CD14-positive monocyte (primary cell): ENCODE measurements at regions not wholly inside any gene's neighbourhood (a gene's known extent, or its start where the extent isn't known, plus 50 kb on each side); places are given as distances from the start of the nearest gene placed in this dataset.

Experiments used
- DNase-seq, 3 donors: peaks; one replicate each; pipeline ENCODE4 v3.0.0-alpha.2; 2011 to 2022
- H2AFZ ChIP-seq: 2 replicates; pipeline ENCODE4 v1.6.0; 2012; ENCODE audit warnings: mild to moderate bottlenecking, low read depth, low read length, inconsistent platforms; ENCODE audit not compliant: insufficient read depth, poor library complexity, severe bottlenecking
- H3K27ac ChIP-seq, 2 donors: 1 replicate in 1 of 2; 2 replicates in 1 of 2; pipeline ENCODE4 v1.5.1; 2012 to 2013; ENCODE audit warnings: low read length in 2 of 2, control low read depth in 1 of 2, inconsistent platforms in 1 of 2, low read depth in 1 of 2, mild to moderate bottlenecking in 1 of 2
- H3K27me3 ChIP-seq, 2 donors: one replicate each; pipeline versions ENCODE4 v1.6.0 to v1.6.1; 2011 to 2013; ENCODE audit warnings: low read length in 2 of 2; ENCODE audit not compliant: control insufficient read depth in 2 of 2, insufficient read depth in 2 of 2
- H3K36me3 ChIP-seq, 2 donors: replicated peaks in 1 of 2; 1 replicate in 1 of 2; 2 replicates in 1 of 2; pipeline versions ENCODE4 v1.5.1 to v1.6.1; 2012 to 2013; ENCODE audit warnings: low read length in 2 of 2, control low read depth in 1 of 2, inconsistent platforms in 1 of 2, mild to moderate bottlenecking in 1 of 2; ENCODE audit not compliant: insufficient read depth in 2 of 2, control insufficient read depth in 1 of 2
- H3K4me1 ChIP-seq, 2 donors: 1 replicate in 1 of 2; 2 replicates in 1 of 2; pipeline versions ENCODE4 v1.5.1 to v1.6.1; 2012 to 2013; ENCODE audit warnings: low read length in 2 of 2, control low read depth in 1 of 2, inconsistent platforms in 1 of 2, mild to moderate bottlenecking in 1 of 2, moderate library complexity in 1 of 2; ENCODE audit not compliant: insufficient read depth in 2 of 2, control insufficient read depth in 1 of 2
- H3K4me2 ChIP-seq: replicated peaks from 2 replicates; pipeline ENCODE3; 2012; ENCODE audit warnings: low read length, moderate library complexity, mild to moderate bottlenecking; ENCODE audit not compliant: poor library complexity, severe bottlenecking; ENCODE audit errors: extremely low read depth
- H3K4me3 ChIP-seq, 3 experiments: fragments of 200-600 bp in 1 of 3; sonication (generic) in 1 of 3; replicated peaks in 1 of 3; 1 replicate in 2 of 3; 2 replicates in 1 of 3; pipeline ENCODE4 v1.5.1; 2011 to 2013; ENCODE audit warnings: low read length in 3 of 3, mild to moderate bottlenecking in 3 of 3, control low read depth in 2 of 3, low read depth in 2 of 3, inconsistent platforms in 1 of 3, moderate library complexity in 1 of 3
- H3K79me2 ChIP-seq: 2 replicates; pipeline ENCODE4 v1.6.0; 2012; ENCODE audit warnings: mild to moderate bottlenecking, control low read depth, inconsistent platforms, low read length, moderate library complexity; ENCODE audit not compliant: insufficient read depth
- H3K9ac ChIP-seq: 2 replicates; pipeline ENCODE4 v1.6.0; 2017; ENCODE audit warnings: low read length, mild to moderate bottlenecking; ENCODE audit not compliant: insufficient read depth, poor library complexity, severe bottlenecking
- H3K9me3 ChIP-seq, 2 donors: replicated peaks in 1 of 2; 1 replicate in 1 of 2; 2 replicates in 1 of 2; pipeline versions ENCODE4 v1.5.1 to v1.6.1; 2012 to 2013; ENCODE audit warnings: low read length in 2 of 2, control low read depth in 1 of 2; ENCODE audit not compliant: control insufficient read depth in 1 of 2, insufficient read depth in 1 of 2
- H4K20me1 ChIP-seq: 2 replicates; pipeline ENCODE4 v1.6.0; 2012; ENCODE audit warnings: mild to moderate bottlenecking, low read length, control low read depth, moderate library complexity; ENCODE audit not compliant: insufficient read depth
- H3K27ac Mint-ChIP-seq, 7 donors: one replicate each; pipeline ENCODE4 v1.8.0; 2020; ENCODE audit warnings: mild to moderate bottlenecking in 7 of 7, mixed read lengths in 7 of 7, moderate library complexity in 6 of 7, inconsistent platforms in 2 of 7
- H3K27me3 Mint-ChIP-seq, 3 donors: one replicate each; pipeline ENCODE4 v1.8.0; 2021 to 2022; ENCODE audit warnings: low read depth in 3 of 3, mild to moderate bottlenecking in 3 of 3, mixed read lengths in 3 of 3, moderate library complexity in 3 of 3, inconsistent platforms in 1 of 3
- H3K36me3 Mint-ChIP-seq, 2 donors: one replicate each; pipeline ENCODE4 v1.8.0; 2020; ENCODE audit warnings: mixed read lengths in 2 of 2, inconsistent platforms in 1 of 2, mild to moderate bottlenecking in 1 of 2
- H3K4me1 Mint-ChIP-seq: one replicate; pipeline ENCODE4 v1.8.0; 2020; ENCODE audit warnings: mild to moderate bottlenecking, mixed read lengths
- H3K4me3 Mint-ChIP-seq, 2 donors: one replicate each; pipeline ENCODE4 v1.8.0; 2020; ENCODE audit warnings: mild to moderate bottlenecking in 2 of 2, mixed read lengths in 2 of 2, moderate library complexity in 1 of 2
- H3K9me3 Mint-ChIP-seq, 7 donors: one replicate each; pipeline ENCODE4 v1.8.0; 2020 to 2022; ENCODE audit warnings: mixed read lengths in 7 of 7, mild to moderate bottlenecking in 6 of 7, moderate library complexity in 6 of 7, inconsistent platforms in 2 of 7
- CTCF ChIP-seq: fragments of 200-600 bp; IDR thresholded peaks from one replicate; pipeline ENCODE4 v1.8.0; 2022; ENCODE audit warnings: antibody characterized with exemption, mild to moderate bottlenecking
- WGBS: methylation state at CpG from one replicate; pipeline ENCODE4 v1.1.5; 2013; ENCODE audit warnings: missing lambda C conversion rate; ENCODE audit not compliant: insufficient coverage; 5-methylcytosine and 5-hydroxymethylcytosine counted together
- intact Hi-C, 2 donors: fragments of 100-400 bp; cut with micrococcal nuclease; formaldehyde crosslinking; loops; one replicate each; pipeline versions ENCODE4 v1.15.0 to v1.15.1; 2023

GRCh38 chr21:16193496-16194094, 463.8 kb downstream of the USP25 start:
- peak overlapping the region; percentile 20 to 76 for H3K4me3 Mint-ChIP-seq
- no peak for TF ChIP-seq CTCF
- peak overlapping the region; percentile 53 to 88 (median 84) for H3K27ac Mint-ChIP-seq
- peaks cover 0 to 2% (median 0%) of the 10 kb centered on the region in 7 donors for H3K9me3 Mint-ChIP-seq
- peak overlapping the region in 1 of 3 experiments; percentile 43 for H3K4me3 ChIP-seq
- H3K36me3 ChIP-seq, result no peaks in the 10 kb centered on the region
- peak overlapping the region; percentile 11 for H3K9ac ChIP-seq
- no peaks in the 10 kb centered on the region for H4K20me1 ChIP-seq
- WGBS, result no CpG with 5 or more reads among the region's 2 CpGs
- H3K4me1 Mint-ChIP-seq, result peaks cover 41% of the 10 kb centered on the region
- H3K36me3 Mint-ChIP-seq, result no peaks in the 10 kb centered on the region
- H3K27me3 ChIP-seq, result no peaks in the 10 kb centered on the region
- H3K9me3 ChIP-seq, result no peaks in the 10 kb centered on the region
- no peak for DNase-seq
- intact Hi-C loops, result no loop called here
- peak overlapping the region in 1 of 2 donors; percentile 24 for H3K27ac ChIP-seq
- H3K27me3 Mint-ChIP-seq, result peaks cover 0 to 2% (median 1%) of the 10 kb centered on the region in 3 donors
- peaks cover 28 to 48% of the 10 kb centered on the region in 2 donors for H3K4me1 ChIP-seq
- H3K4me2 ChIP-seq, result peak overlapping the region; percentile 75
- H2AFZ ChIP-seq, result peak overlapping the region; percentile 25
- no peaks in the 10 kb centered on the region for H3K79me2 ChIP-seq

DNA sequence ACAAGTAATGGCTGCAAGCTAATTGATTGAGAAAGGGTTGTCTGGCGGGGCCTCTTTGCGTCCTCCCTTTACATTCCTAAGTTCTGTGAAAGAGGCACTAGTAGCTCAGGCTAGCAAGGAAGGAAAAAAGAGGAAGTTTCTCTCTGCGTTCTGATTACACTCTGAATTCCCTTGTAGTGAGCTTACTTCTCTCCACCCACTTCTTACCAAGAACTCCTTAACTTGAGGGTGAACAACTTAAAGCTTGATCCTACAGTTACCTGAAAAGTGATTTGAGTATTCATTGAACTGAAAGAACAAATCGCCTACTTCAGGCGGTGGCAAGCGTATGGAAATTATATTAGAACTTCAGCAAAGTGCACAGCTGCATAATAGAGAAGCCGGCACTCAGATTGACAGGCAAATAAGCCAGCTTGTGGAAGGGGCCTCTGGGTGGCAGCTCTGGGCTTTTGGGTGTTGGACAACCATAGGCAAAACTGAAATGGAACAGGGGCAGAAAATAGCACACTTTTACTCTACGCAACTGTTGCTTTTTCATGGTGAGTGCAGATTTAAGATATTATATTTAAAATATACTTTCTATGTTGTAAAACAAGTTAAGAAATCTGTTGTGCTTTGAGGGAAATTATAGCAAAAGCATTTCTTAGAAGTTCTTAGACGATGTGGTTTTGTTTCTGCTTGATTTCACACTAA, 464.5 kb downstream of the USP25 start:
- H3K9me3 Mint-ChIP-seq, result peaks cover 0 to 2% (median 0%) of the 10 kb centered on the region in 7 donors
- Histone ChIP-seq H3K9me3 (no peaks in the 10 kb centered on the region), H4K20me1 (no peaks in the 10 kb centered on the region), H3K4me2 (peak overlapping the region; percentile 75), H3K4me1 (peaks cover 28 to 48% of the 10 kb centered on the region in 2 donors), H3K27ac (peak overlapping the region; percentile 24 to 40), H3K79me2 (no peaks in the 10 kb centered on the region), H3K9ac (peak overlapping the region; percentile 16), H3K36me3 (no peaks in the 10 kb centered on the region), H3K27me3 (no peaks in the 10 kb centered on the region), H2AFZ (peak overlapping the region; percentile 34), H3K4me3 (peak overlapping the region in 2 of 3 experiments; percentile 16 to 43)
- TF ChIP-seq CTCF, result no peak
- H3K4me1 Mint-ChIP-seq, result peaks cover 41% of the 10 kb centered on the region
- intact Hi-C loops, result no loop called here
- no peaks in the 10 kb centered on the region for H3K36me3 Mint-ChIP-seq
- DNase-seq, result peak; percentile 34 to 81 (median 56)
- peak overlapping the region; percentile 39 to 76 for H3K4me3 Mint-ChIP-seq
- peak overlapping the region; percentile 53 to 88 (median 84) for H3K27ac Mint-ChIP-seq
- H3K27me3 Mint-ChIP-seq, result peaks cover 0 to 2% (median 1%) of the 10 kb centered on the region in 3 donors
- WGBS, result 0% methylated on average over 4 of the region's 9 CpGs
